Germinal center (tissue), 1 donor: ENCODE measurements at regions not wholly inside any gene's neighbourhood (a gene's known extent, or its start where the extent isn't known, plus 50 kb on each side); places are given as distances from the start of the nearest gene placed in this dataset.
"Not testable (repeated sequence)": the region's sequence is repeated elsewhere in the genome, so short reads cannot be mapped to it uniquely, and the experiment has no call there.

ENCODE experiments used
- DNase-seq: peaks from one replicate; pipeline ENCODE4 v3.0.0; 2012; ENCODE audit warnings: mixed read lengths, low spot score

GRCh38 chr13:59247171-59247570 lies 916.6 kb downstream of the DIAPH3 start:
- DNase-seq: no peak

GRCh38 chr13:59250336-59251189 lies 913.2 kb downstream of the DIAPH3 start:
- DNase-seq: no peak

- DNase-seq: no peak
These were observed 904.3 kb downstream of the DIAPH3 start for GRCh38 chr13:59259165-59260000.

- DNase-seq: no peak
These were observed 901.7 kb downstream of the DIAPH3 start for GRCh38 chr13:59261928-59262488.

GRCh38 chr13:59263531-59263930 lies 900.2 kb downstream of the DIAPH3 start:
- DNase-seq: no peak

- no peak for DNase-seq
These were observed 897.2 kb downstream of the DIAPH3 start for GRCh38 chr13:59266478-59267063.

- DNase-seq: no peak
These were observed 894.3 kb downstream of the DIAPH3 start for GRCh38 chr13:59269476-59269875.

GRCh38 chr13:59270327-59270726 lies 893.4 kb downstream of the DIAPH3 start:
- DNase-seq: no peak

GRCh38 chr13:59274958-59275727 lies 888.6 kb downstream of the DIAPH3 start:
- no peak for DNase-seq

- no peak for DNase-seq
These were observed 887.3 kb downstream of the DIAPH3 start for GRCh38 chr13:59276436-59276835.

GRCh38 chr13:59277106-59277505 lies 886.6 kb downstream of the DIAPH3 start:
- no peak for DNase-seq

- no peak for DNase-seq
These were observed 884.7 kb downstream of the DIAPH3 start for GRCh38 chr13:59279028-59279427.

GRCh38 chr13:59279576-59279975 lies 884.2 kb downstream of the DIAPH3 start:
- no peak for DNase-seq

GRCh38 chr13:59280297-59280696 lies 883.4 kb downstream of the DIAPH3 start:
- no peak for DNase-seq

GRCh38 chr13:59281453-59281852 lies 882.3 kb downstream of the DIAPH3 start:
- no peak for DNase-seq

- DNase-seq: not testable (repeated sequence)
These were observed 871.5 kb downstream of the DIAPH3 start for GRCh38 chr13:59292240-59292639.

GRCh38 chr13:59299584-59299983 lies 864.1 kb downstream of the DIAPH3 start:
- DNase-seq: no peak

GRCh38 chr13:59300355-59301173 lies 863.2 kb downstream of the DIAPH3 start:
- DNase-seq: no peak

- no peak for DNase-seq
These were observed 862.6 kb downstream of the DIAPH3 start for GRCh38 chr13:59301174-59301567.

GRCh38 chr13:59303433-59303832 lies 860.3 kb downstream of the DIAPH3 start:
- DNase-seq: no peak

- DNase-seq: no peak
These were observed 859.1 kb downstream of the DIAPH3 start for GRCh38 chr13:59304596-59304995.
